ENCODE measurements at regions not wholly inside any gene's neighbourhood (a gene's known extent, or its start where the extent isn't known, plus 50 kb on each side); places are given as distances from the start of the nearest gene placed in this dataset.

DNA sequence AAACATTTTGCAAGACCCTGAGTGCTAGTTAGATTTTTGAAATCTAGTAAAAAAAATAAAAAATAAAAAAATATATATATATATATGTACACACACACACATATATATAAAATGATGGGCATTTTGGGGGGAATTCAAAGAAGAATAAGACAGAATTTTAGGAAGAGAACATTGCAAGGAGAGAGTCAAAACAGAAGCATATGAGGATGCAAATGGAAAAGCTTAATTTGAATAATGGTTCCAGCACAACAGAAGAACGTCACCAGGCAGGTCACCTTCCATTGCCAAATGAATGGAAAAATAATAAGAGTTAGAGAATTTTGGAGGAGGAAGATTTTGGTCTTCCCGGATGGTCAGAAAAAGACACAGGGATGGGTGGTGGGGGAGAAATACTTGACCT, 1097.2 kb downstream of the BCL11A start:
- TF ChIP-seq, protein P1, sequence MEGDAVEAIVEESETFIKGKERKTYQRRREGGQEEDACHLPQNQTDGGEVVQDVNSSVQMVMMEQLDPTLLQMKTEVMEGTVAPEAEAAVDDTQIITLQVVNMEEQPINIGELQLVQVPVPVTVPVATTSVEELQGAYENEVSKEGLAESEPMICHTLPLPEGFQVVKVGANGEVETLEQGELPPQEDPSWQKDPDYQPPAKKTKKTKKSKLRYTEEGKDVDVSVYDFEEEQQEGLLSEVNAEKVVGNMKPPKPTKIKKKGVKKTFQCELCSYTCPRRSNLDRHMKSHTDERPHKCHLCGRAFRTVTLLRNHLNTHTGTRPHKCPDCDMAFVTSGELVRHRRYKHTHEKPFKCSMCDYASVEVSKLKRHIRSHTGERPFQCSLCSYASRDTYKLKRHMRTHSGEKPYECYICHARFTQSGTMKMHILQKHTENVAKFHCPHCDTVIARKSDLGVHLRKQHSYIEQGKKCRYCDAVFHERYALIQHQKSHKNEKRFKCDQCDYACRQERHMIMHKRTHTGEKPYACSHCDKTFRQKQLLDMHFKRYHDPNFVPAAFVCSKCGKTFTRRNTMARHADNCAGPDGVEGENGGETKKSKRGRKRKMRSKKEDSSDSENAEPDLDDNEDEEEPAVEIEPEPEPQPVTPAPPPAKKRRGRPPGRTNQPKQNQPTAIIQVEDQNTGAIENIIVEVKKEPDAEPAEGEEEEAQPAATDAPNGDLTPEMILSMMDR (IDR thresholded peaks at IDR 0.05) = no peak
- DNase-seq (no peak), ATAC-seq (no peak)
- no peaks in the 10 kb centered on the region for H3K36me3 ChIP-seq
- no peaks in the 10 kb centered on the region for H3K4me1 ChIP-seq
- no peaks in the 10 kb centered on the region for H3K9me3 ChIP-seq
- H3K27ac ChIP-seq = no peak overlapping the region
- no peak overlapping the region for H3K4me3 ChIP-seq
- H3K27me3 ChIP-seq = no peaks in the 10 kb centered on the region
- WGBS, 2 donors = 80 to 85% methylated on average over 2 of the region's 2 CpGs
- intact Hi-C loops (cut with DNase I) = no loop called here

DNA sequence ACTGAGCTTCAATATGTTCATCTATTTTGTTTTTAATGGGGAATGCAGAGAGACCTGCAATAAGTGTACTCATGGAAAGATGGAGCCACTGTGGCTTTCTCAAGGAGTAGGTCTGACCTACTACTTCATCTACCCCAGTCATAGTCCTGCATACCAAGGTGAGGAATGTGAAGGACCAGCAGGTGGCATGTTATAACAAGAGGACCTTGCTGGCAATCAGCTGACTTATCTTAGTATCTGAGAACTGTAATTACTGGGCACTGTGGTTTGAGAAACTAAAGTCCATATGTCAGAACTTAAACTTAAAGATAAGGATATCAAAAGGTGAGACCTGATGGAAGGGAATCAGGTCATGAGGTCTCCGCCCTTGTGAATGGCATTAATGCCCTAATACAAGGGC, 1104.2 kb downstream of the BCL11A start:
- DNase-seq (no peak), ATAC-seq (no peak)
- TF ChIP-seq, protein P1 (IDR thresholded peaks at IDR 0.05) = peak in 3 of 9 donors; percentile 15 to 32 (median 21)
- Histone ChIP-seq H3K9me3 (no peaks in the 10 kb centered on the region), H3K36me3 (no peaks in the 10 kb centered on the region), H3K4me1 (no peaks in the 10 kb centered on the region), H3K4me3 (no peak overlapping the region), H3K27ac (no peak overlapping the region), H3K27me3 (no peaks in the 10 kb centered on the region)
- intact Hi-C loops (cut with DNase I) = no loop called here
- 71 to 92% methylated on average over 1 of the region's 1 CpG for WGBS, 2 donors

DNA sequence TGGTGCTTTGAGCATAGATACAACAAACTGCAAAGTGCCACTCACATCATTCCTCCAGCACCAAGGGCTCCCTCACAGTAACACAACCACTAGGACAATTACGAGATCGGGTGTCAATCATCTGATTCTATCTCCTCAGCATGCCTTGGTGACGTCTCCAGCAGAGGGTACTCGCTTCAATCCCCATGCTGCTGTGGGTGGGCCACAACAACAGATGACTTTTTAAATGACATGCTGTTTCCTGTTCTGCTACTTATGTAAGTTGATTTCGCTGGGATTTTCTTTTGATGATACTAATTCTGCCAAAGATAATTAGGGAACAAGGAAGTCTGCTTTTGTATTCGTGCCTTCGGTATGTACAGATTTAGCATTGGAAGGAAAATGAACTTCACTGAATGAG, 1113.0 kb downstream of the BCL11A start:
- no peaks in the 10 kb centered on the region for H3K9me3 ChIP-seq
- H3K27ac ChIP-seq = no peak overlapping the region
- TF ChIP-seq, protein P1 (IDR thresholded peaks at IDR 0.05) = no peak
- no peak for ATAC-seq
- WGBS, 2 donors = 60 to 61% methylated on average over 7 of the region's 7 CpGs
- H3K27me3 ChIP-seq = peaks cover 0 to 8% (median 0%) of the 10 kb centered on the region in 7 donors
- no peak overlapping the region for H3K4me3 ChIP-seq
- intact Hi-C loops (cut with DNase I) = no loop called here
- H3K36me3 ChIP-seq = no peaks in the 10 kb centered on the region
- no peak for DNase-seq
- H3K4me1 ChIP-seq = no peaks in the 10 kb centered on the region

DNA sequence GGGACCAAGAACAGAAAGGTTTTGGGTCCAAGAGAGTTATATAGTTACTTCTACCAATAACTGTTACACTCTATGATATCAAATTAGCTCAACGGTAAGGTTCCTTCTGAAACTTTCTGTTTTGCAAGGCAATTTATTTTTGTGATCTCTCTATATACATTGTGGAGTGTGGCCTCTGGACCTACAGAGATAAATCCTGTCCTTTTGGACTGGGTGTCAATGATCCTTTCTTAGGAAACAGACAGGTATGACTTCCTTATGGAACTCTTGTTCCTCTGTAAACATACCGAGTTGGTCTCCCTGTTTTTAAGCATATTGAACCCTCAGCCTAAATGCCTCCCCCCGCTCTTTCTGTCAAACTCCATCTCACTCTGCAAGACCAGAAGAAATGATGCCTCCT, 1117.8 kb downstream of the BCL11A start:
- no peak for DNase-seq
- peaks cover 0 to 8% (median 0%) of the 10 kb centered on the region in 7 donors for H3K27me3 ChIP-seq
- H3K9me3 ChIP-seq = peaks cover 0 to 23% (median 6%) of the 10 kb centered on the region in 11 donors
- intact Hi-C loops (cut with DNase I) = no loop called here
- 85 to 86% methylated on average over 3 of the region's 3 CpGs for WGBS, 2 donors
- no peaks in the 10 kb centered on the region for H3K4me1 ChIP-seq
- H3K36me3 ChIP-seq = no peaks in the 10 kb centered on the region
- no peak for ATAC-seq
- TF ChIP-seq, protein P1 (IDR thresholded peaks at IDR 0.05) = no peak
- no peak overlapping the region for H3K27ac ChIP-seq
- no peak overlapping the region for H3K4me3 ChIP-seq

Measured in heart right ventricle (tissue), 16 donors.